ENCODE measurements at regions not wholly inside any gene's neighbourhood (a gene's known extent, or its start where the extent isn't known, plus 50 kb on each side); places are given as distances from the start of the nearest gene placed in this dataset.

DNA sequence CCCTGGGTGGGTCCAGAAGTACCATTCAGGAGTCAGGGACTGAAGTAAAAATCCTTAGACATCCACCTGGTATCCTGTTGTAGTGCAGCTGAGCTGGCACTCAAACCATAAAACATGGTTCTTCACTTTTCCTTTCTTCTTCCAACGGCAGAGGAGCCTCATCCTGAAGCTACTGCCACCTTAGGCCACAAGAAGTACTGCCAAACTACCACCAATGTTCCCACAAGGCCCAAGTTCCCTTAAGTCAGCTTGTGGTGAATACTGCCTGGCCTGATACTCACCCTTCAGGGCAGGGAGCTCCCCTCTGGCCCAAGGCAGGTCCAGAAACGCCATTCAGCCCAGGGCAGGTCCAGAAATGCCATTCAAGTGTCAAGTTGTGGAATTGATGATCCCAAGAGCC is 1053.4 kb upstream of the CITED2 start:
- 57 to 94% methylated on average over 1 to 2 of the region's 2 CpGs for WGBS, 2 donors
- intact Hi-C loops (cut with DNase I), result no loop called here
- Histone ChIP-seq H3K4me3 (no peak overlapping the region), H3K27me3 (no peaks in the 10 kb centered on the region), H3K36me3 (no peaks in the 10 kb centered on the region), H3K4me1 (no peaks in the 10 kb centered on the region), H3K9me3 (no peaks in the 10 kb centered on the region), H3K27ac (no peak overlapping the region)
- DNase-seq, result no peak
- TF ChIP-seq, protein P1, sequence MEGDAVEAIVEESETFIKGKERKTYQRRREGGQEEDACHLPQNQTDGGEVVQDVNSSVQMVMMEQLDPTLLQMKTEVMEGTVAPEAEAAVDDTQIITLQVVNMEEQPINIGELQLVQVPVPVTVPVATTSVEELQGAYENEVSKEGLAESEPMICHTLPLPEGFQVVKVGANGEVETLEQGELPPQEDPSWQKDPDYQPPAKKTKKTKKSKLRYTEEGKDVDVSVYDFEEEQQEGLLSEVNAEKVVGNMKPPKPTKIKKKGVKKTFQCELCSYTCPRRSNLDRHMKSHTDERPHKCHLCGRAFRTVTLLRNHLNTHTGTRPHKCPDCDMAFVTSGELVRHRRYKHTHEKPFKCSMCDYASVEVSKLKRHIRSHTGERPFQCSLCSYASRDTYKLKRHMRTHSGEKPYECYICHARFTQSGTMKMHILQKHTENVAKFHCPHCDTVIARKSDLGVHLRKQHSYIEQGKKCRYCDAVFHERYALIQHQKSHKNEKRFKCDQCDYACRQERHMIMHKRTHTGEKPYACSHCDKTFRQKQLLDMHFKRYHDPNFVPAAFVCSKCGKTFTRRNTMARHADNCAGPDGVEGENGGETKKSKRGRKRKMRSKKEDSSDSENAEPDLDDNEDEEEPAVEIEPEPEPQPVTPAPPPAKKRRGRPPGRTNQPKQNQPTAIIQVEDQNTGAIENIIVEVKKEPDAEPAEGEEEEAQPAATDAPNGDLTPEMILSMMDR (IDR thresholded peaks at IDR 0.05), result no peak
- no peak for TF ChIP-seq POLR2A (IDR thresholded peaks at IDR 0.05)

DNA sequence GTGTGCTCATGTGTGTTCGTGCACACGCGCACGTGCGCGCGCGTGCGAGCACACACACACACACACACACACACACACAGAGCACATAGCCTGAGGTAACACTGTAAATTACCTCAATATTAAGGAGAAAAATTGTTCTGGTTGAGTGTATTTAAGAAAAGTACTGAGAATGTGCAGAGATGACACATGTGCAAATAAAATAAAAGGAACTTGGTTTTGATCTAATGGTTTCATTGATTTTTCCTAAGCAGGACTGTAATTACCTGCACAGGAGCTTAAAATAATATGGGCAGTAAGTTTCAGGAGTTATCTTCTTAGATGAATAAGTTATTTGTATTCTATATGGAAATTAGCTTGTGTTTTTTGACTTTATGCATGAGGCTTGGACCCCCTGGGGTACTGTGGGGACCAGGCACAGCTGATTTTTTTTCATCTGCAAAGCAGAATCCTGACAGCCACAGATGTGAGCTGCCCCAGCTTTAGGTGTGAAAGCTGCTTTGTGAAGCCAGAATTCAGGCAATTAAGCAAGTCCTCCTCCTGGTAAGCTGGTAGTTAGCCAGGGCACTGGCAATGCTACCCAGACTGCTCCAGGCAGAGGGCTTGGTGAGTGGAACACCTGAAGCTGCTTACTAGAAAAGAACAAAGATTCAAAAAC is 1040.6 kb upstream of the CITED2 start:
- TF ChIP-seq POLR2A (IDR thresholded peaks at IDR 0.05), result no peak
- TF ChIP-seq, protein P1 (IDR thresholded peaks at IDR 0.05), result no peak
- 89 to 92% methylated on average over 9 of the region's 9 CpGs for WGBS, 2 donors
- H3K27me3 ChIP-seq, result no peaks in the 10 kb centered on the region
- H3K36me3 ChIP-seq, result no peaks in the 10 kb centered on the region
- peaks cover 0 to 4% (median 0%) of the 10 kb centered on the region in 3 donors for H3K4me1 ChIP-seq
- intact Hi-C loops (cut with DNase I), result no loop called here
- no peak overlapping the region for H3K4me3 ChIP-seq
- no peak for DNase-seq
- H3K27ac ChIP-seq, result no peak overlapping the region
- no peaks in the 10 kb centered on the region for H3K9me3 ChIP-seq

DNA sequence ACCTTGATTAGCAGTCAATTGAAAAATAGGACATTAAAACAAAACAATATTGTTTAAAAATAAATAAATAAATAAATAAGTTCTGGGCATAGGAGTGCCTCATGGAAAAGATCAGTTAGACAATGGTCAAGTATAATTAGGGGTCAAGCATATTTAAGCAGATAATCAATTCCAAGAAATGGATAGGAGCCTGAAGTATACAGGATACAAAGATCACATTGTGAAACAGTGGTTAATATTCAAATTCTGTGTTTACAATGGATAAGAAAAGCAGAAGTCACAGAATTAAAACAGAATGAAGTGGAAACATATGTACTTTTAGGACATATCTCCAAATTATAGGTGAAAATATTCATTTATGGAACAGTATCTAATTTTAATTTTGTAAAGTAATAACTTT is 1028.6 kb upstream of the CITED2 start:
- Histone ChIP-seq H3K4me3 (no peak overlapping the region), H3K9me3 (no peaks in the 10 kb centered on the region), H3K36me3 (no peaks in the 10 kb centered on the region), H3K4me1 (no peaks in the 10 kb centered on the region), H3K27me3 (no peaks in the 10 kb centered on the region), H3K27ac (no peak overlapping the region)
- DNase-seq, result no peak
- TF ChIP-seq, protein P1 (IDR thresholded peaks at IDR 0.05), result no peak
- intact Hi-C loops (cut with DNase I), result no loop called here

DNA sequence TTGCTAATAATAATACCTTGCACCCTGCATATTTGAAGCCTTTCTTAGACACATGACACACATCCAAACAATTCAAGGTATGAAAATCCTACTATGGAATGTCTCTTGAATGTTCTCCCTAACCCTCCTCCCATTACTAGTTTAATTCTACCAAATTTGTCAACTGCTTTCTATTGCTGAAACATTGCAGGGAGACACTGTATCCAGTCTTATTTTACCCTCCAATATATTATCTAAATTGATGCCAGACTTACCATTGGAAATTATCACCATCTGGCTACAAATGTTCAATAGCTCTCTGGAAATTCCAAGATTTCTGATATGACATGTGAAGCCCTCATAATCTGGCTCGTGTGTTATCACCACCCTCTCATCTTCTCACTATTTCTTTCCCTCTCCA is 1027.3 kb upstream of the CITED2 start:
- Histone ChIP-seq H3K27me3 (no peaks in the 10 kb centered on the region), H3K9me3 (no peaks in the 10 kb centered on the region), H3K4me3 (no peak overlapping the region), H3K36me3 (no peaks in the 10 kb centered on the region), H3K4me1 (no peaks in the 10 kb centered on the region), H3K27ac (no peak overlapping the region)
- TF ChIP-seq, protein P1 (IDR thresholded peaks at IDR 0.05), result no peak
- no peak for TF ChIP-seq POLR2A (IDR thresholded peaks at IDR 0.05)
- no peak for DNase-seq
- 55 to 80% methylated on average over 1 of the region's 1 CpG for WGBS, 2 donors
- intact Hi-C loops (cut with DNase I), result no loop called here

DNA sequence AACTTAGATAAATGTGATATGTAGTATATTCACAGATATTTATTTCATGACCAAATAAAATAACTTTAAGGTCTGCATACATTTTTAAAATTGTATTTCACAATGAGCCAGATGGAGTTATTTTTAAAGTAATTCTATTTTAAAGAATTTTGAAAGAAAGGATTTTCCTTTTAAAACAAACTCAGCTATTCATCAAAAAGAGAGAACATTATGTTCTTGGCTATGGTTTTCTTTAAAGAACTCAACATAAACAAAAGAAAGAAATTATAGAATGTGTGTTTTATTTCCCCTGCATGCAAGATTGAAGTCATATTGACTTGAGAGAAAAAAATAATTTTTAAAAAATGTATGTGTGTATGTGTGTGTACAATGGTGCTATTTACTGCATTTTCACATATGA is 1023.6 kb upstream of the CITED2 start:
- no peak for DNase-seq

More for the DNA sequence above, 1023.6 kb upstream of the CITED2 start:
- intact Hi-C loops (cut with DNase I), result no loop called here
- H3K9me3 ChIP-seq, result no peaks in the 10 kb centered on the region
- no peak overlapping the region for H3K27ac ChIP-seq
- no peaks in the 10 kb centered on the region for H3K27me3 ChIP-seq
- H3K4me3 ChIP-seq, result no peak overlapping the region
- TF ChIP-seq, protein P1 (IDR thresholded peaks at IDR 0.05), result no peak
- no peak for TF ChIP-seq POLR2A (IDR thresholded peaks at IDR 0.05)
- peaks cover 0 to 6% (median 0%) of the 10 kb centered on the region in 3 donors for H3K4me1 ChIP-seq
- no peaks in the 10 kb centered on the region for H3K36me3 ChIP-seq
